Uterus (tissue), 3 donors: ENCODE measurements at regions not wholly inside any gene's neighbourhood (a gene's known extent, or its start where the extent isn't known, plus 50 kb on each side); places are given as distances from the start of the nearest gene placed in this dataset.
"Not testable (repeated sequence)": the region's sequence is repeated elsewhere in the genome, so short reads cannot be mapped to it uniquely, and the experiment has no call there.

ENCODE experiments used
- DNase-seq, 2 donors: peaks; one replicate each; pipeline ENCODE4 v3.0.0-alpha.2; 2019 to 2020
- H3K27ac ChIP-seq, 2 donors: fragments of 200-600 bp; sonication (generic); 1 replicate in 1 of 2; 2 replicates in 1 of 2; pipeline ENCODE4 v1.5.1; 2016 to 2018
- H3K27me3 ChIP-seq, 2 donors: fragments of 200-600 bp; sonication (generic); one replicate each; pipeline ENCODE4 v1.5.1; 2018 to 2019; ENCODE audit warnings: control low read depth in 1 of 2
- H3K36me3 ChIP-seq, 2 donors: fragments of 200-600 bp; sonication (generic); one replicate each; pipeline ENCODE4 v1.5.1; 2019; ENCODE audit warnings: control low read depth in 1 of 2
- H3K4me1 ChIP-seq, 2 donors: fragments of 200-600 bp; sonication (generic); one replicate each; pipeline ENCODE4 v1.5.1; 2018 to 2019; ENCODE audit warnings: control low read depth in 1 of 2
- H3K4me3 ChIP-seq, 2 donors: fragments of 200-600 bp; sonication (generic); 1 replicate in 1 of 2; 2 replicates in 1 of 2; pipeline ENCODE4 v1.5.1; 2018 to 2019; ENCODE audit warnings: mild to moderate bottlenecking in 1 of 2
- H3K9me3 ChIP-seq, 2 donors: fragments of 200-600 bp; sonication (generic); one replicate each; pipeline ENCODE4 v1.5.1; 2019; ENCODE audit warnings: control low read depth in 1 of 2
- CTCF ChIP-seq, 4 experiments: fragments of 200-600 bp in 2 of 4; fragments of 450-650 bp in 2 of 4; sonication (generic) in 2 of 4; IDR thresholded peaks; one replicate each; pipeline ENCODE4 v1.5.1; 2016 to 2019; ENCODE audit warnings: antibody characterized with exemption in 4 of 4, mild to moderate bottlenecking in 2 of 4, moderate library complexity in 1 of 4
- POLR2A ChIP-seq, 2 donors: fragments of 450-650 bp; IDR thresholded peaks; one replicate each; pipeline ENCODE4 v1.6.1; 2016; ENCODE audit warnings: antibody characterized with exemption in 2 of 2, mild to moderate bottlenecking in 1 of 2, moderate library complexity in 1 of 2
- intact Hi-C: fragments of 100-400 bp; cut with DNase I; formaldehyde crosslinking; loops from one replicate; pipeline ENCODE4 v1.15.1; 2023; ENCODE audit warnings: low total_unique reads
- donor health status: DM: yes; HTN: yes; CAD: no.

- TF ChIP-seq POLR2A (IDR thresholded peaks at IDR 0.05): no peak
- TF ChIP-seq CTCF (IDR thresholded peaks at IDR 0.05): peak in 2 of 4 experiments; percentile 23 to 30
- intact Hi-C loops: no loop called here
- DNase-seq: peak; percentile 22 to 54
- no peaks in the 10 kb centered on the region for H3K9me3 ChIP-seq
- H3K36me3 ChIP-seq: no peaks in the 10 kb centered on the region
- H3K4me3 ChIP-seq: no peak overlapping the region
- H3K4me1 ChIP-seq: no peaks in the 10 kb centered on the region
- peak overlapping the region; percentile 19 to 44 for H3K27ac ChIP-seq
- no peaks in the 10 kb centered on the region for H3K27me3 ChIP-seq
These were observed 127.6 kb upstream of the RBPJ start for GRCh38 chr4:26192899-26193869.

- no peak for TF ChIP-seq CTCF (IDR thresholded peaks at IDR 0.05)
- no peak for TF ChIP-seq POLR2A (IDR thresholded peaks at IDR 0.05)
- Histone ChIP-seq H3K4me3 (no peak overlapping the region), H3K36me3 (no peaks in the 10 kb centered on the region), H3K9me3 (no peaks in the 10 kb centered on the region), H3K4me1 (no peaks in the 10 kb centered on the region), H3K27me3 (no peaks in the 10 kb centered on the region), H3K27ac (no peak overlapping the region)
- no peak for DNase-seq
- intact Hi-C loops: no loop called here
These were observed 126.0 kb upstream of the RBPJ start for GRCh38 chr4:26194764-26195163.

GRCh38 chr4:26196567-26196966 is 124.2 kb upstream of the RBPJ start:
- DNase-seq: no peak
- H3K27ac ChIP-seq: no peak overlapping the region
- no peak for TF ChIP-seq CTCF (IDR thresholded peaks at IDR 0.05)
- no peak for TF ChIP-seq POLR2A (IDR thresholded peaks at IDR 0.05)
- no peaks in the 10 kb centered on the region for H3K36me3 ChIP-seq
- no peaks in the 10 kb centered on the region for H3K9me3 ChIP-seq
- intact Hi-C loops: no loop called here
- no peaks in the 10 kb centered on the region for H3K4me1 ChIP-seq
- no peak overlapping the region for H3K4me3 ChIP-seq
- H3K27me3 ChIP-seq: no peaks in the 10 kb centered on the region

GRCh38 chr4:26197018-26197779 is 123.6 kb upstream of the RBPJ start:
- Histone ChIP-seq H3K4me1 (no peaks in the 10 kb centered on the region), H3K9me3 (no peaks in the 10 kb centered on the region), H3K4me3 (no peak overlapping the region), H3K27me3 (no peaks in the 10 kb centered on the region), H3K27ac (no peak overlapping the region), H3K36me3 (no peaks in the 10 kb centered on the region)
- no peak for TF ChIP-seq CTCF (IDR thresholded peaks at IDR 0.05)
- TF ChIP-seq POLR2A (IDR thresholded peaks at IDR 0.05): no peak
- DNase-seq: no peak
- intact Hi-C loops: no loop called here

GRCh38 chr4:26198931-26199330 is 121.9 kb upstream of the RBPJ start:
- H3K27ac ChIP-seq, H3K4me1 ChIP-seq, H3K9me3 ChIP-seq, H3K4me3 ChIP-seq, H3K27me3 ChIP-seq, H3K36me3 ChIP-seq, intact Hi-C loops, DNase-seq: not testable (repeated sequence)
